ENCODE measurements at regions not wholly inside any gene's neighbourhood (a gene's known extent, or its start where the extent isn't known, plus 50 kb on each side); places are given as distances from the start of the nearest gene placed in this dataset.
"Not testable (repeated sequence)": the region's sequence is repeated elsewhere in the genome, so short reads cannot be mapped to it uniquely, and the experiment has no call there.

DNA sequence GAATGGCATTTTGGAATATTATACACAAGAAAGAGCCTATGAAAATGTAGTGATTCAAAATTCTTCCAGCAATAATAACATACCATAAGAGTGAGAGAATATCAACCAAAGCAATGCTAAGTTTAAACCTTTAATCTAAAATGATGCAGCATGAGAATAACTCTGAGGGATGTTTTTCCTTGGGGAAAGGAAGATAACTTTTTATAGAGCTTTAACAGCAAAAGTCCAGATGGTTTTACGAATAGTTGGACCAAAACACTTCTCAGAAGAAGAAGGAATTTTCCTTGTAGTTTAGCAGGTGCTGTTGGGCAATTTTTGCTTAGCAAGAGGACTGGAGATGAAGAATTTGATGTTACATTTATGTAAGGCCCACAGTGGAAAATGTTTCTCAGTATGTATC, 1503.2 kb downstream of the HACE1 start:
- Histone ChIP-seq H3K4me3 (ENCODE audit: insufficient read length, low read depth) (no peak overlapping the region), H3K4me1 (ENCODE audit: insufficient read depth, insufficient read length) (no peaks in the 10 kb centered on the region), H3K9ac (ENCODE audit: insufficient read length, low read depth) (no peak overlapping the region), H3K36me3 (ENCODE audit: insufficient read depth, insufficient read length, low read length) (no peaks in the 10 kb centered on the region), H3K9me3 (ENCODE audit: insufficient read depth, low read length) (no peaks in the 10 kb centered on the region), H3K27me3 (ENCODE audit: insufficient read depth, insufficient read length) (no peaks in the 10 kb centered on the region)
- no peak for TF ChIP-seq YY1 (IDR thresholded peaks at IDR 0.05; ENCODE audit: insufficient read depth, insufficient read length)
- TF ChIP-seq SUZ12 (IDR thresholded peaks at IDR 0.05; ENCODE audit: extremely low read depth, insufficient read depth, insufficient read length), result no peak
- no peak for TF ChIP-seq ZNF274 (IDR thresholded peaks at IDR 0.05; ENCODE audit: low read depth, low read length)
- DNase-seq (ENCODE audit: low read depth, low spot score), result no peak

DNA sequence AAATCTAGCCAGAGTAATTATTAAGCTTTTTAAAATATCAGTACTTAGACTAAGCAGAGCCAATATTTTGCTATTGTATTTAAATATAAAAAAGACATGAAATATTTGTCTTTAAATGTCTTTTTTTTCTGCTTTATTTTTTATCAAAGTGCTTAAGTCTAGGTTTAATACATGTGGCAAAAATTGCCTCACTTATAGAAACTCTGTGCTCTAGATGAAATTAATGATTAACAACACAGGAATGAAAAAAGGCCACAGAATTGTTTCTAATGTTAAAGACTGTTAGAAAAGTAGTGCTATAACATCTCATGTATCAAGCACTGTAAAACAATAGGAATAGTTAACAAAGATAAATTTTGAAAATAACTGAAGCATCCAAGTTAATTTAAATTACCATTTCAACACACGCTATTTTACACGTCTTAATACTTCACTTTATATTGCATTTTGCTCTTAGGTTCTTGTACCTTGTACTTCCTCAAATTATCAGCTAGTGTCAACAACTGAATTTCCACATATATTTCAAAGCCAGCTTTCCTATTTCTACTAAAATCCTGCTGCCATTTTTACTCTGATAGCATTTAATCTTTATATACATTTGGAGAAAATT, 1515.1 kb downstream of the HACE1 start:
- no peak for TF ChIP-seq YY1 (IDR thresholded peaks at IDR 0.05; ENCODE audit: insufficient read depth, insufficient read length)
- no peak for TF ChIP-seq SUZ12 (IDR thresholded peaks at IDR 0.05; ENCODE audit: extremely low read depth, insufficient read depth, insufficient read length)
- no peak for TF ChIP-seq ZNF274 (IDR thresholded peaks at IDR 0.05; ENCODE audit: low read depth, low read length)
- Histone ChIP-seq H3K36me3 (ENCODE audit: insufficient read depth, insufficient read length, low read length) (no peaks in the 10 kb centered on the region), H3K9ac (ENCODE audit: insufficient read length, low read depth) (no peak overlapping the region), H3K27me3 (ENCODE audit: insufficient read depth, insufficient read length) (no peaks in the 10 kb centered on the region), H3K4me3 (ENCODE audit: insufficient read length, low read depth) (no peak overlapping the region), H3K9me3 (ENCODE audit: insufficient read depth, low read length) (no peaks in the 10 kb centered on the region), H3K4me1 (ENCODE audit: insufficient read depth, insufficient read length) (no peaks in the 10 kb centered on the region)
- DNase-seq (ENCODE audit: low read depth, low spot score), result no peak

DNA sequence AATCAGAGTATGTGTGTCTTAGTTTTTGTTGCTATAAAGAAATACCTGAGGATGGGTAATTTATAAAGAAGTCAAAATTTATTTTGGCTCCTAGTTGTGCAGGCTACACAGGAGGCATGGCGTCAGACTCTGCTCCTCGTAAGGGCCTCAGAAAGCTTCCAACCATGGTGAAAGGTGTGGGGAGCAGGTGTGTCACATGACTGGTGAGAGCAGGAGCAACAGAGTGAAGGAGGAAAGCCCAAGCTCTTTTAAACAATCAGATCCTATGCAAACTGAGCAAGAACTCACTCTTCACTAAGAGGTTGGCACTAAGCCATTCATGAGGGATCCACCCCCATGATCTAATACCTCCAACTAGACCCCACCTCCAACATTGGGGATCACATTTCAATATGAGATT, 1524.3 kb downstream of the HACE1 start:
- TF ChIP-seq SUZ12 (IDR thresholded peaks at IDR 0.05; ENCODE audit: extremely low read depth, insufficient read depth, insufficient read length), result no peak
- TF ChIP-seq YY1 (IDR thresholded peaks at IDR 0.05; ENCODE audit: insufficient read depth, insufficient read length), result no peak
- no peak for TF ChIP-seq ZNF274 (IDR thresholded peaks at IDR 0.05; ENCODE audit: low read depth, low read length)
- Histone ChIP-seq H3K4me1 (ENCODE audit: insufficient read depth, insufficient read length) (no peaks in the 10 kb centered on the region), H3K36me3 (ENCODE audit: insufficient read depth, insufficient read length, low read length) (no peaks in the 10 kb centered on the region), H3K27me3 (ENCODE audit: insufficient read depth, insufficient read length) (no peaks in the 10 kb centered on the region), H3K9ac (ENCODE audit: insufficient read length, low read depth) (no peak overlapping the region), H3K9me3 (ENCODE audit: insufficient read depth, low read length) (no peaks in the 10 kb centered on the region), H3K4me3 (ENCODE audit: insufficient read length, low read depth) (no peak overlapping the region)
- no peak for DNase-seq (ENCODE audit: low read depth, low spot score)

DNA sequence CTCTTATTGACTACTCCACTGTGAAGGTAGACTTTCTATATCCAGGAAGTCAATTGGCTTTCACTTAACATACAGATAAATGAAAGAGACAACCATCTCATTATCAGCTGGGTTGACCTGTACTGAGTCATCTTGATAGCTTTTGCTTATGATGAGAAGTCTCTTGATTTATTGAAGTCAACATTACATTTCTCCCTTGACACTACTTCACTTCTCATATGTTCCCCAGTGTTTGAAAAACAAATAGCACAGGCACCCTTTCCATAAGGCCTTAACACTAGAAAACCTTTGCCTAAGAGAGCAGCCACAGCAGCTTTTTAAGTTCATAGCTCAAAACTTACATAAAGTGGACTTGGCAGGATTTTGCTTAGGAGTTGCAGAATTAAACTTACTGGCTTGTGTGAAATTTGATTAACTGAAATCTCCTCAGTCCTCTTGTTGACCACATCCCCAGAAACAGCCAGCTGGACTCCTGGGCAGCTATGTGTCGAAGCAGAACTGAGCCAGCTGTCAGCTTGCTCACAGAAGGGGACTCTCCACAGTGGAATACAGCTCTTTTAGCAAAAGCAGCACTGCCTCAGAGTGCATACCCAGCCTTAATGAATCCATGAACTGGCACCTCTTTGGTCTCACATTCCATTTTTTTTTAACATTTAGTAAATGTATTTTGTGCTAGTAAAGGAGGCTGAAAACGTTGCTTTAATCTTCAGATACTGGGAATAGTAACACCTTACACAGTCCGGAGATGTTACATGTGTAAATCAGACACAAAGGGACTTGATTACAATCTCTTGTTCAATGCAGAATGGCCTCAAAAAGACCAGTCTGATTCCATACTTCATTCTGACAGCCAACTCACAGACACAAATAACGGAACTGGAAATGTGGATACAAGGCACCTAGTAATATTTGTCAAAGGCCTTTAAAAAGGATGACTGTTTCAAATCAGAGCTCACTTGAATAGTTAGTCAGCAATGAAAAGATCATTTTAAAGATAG, 1532.7 kb downstream of the HACE1 start:
- no peaks in the 10 kb centered on the region for H3K36me3 ChIP-seq (ENCODE audit: insufficient read depth, insufficient read length, low read length)
- H3K9ac ChIP-seq (ENCODE audit: insufficient read length, low read depth), result no peak overlapping the region
- no peak overlapping the region for H3K4me3 ChIP-seq (ENCODE audit: insufficient read length, low read depth)
- H3K4me1 ChIP-seq (ENCODE audit: insufficient read depth, insufficient read length), result no peaks in the 10 kb centered on the region
- TF ChIP-seq ZNF274 (IDR thresholded peaks at IDR 0.05; ENCODE audit: low read depth, low read length) (no peak), SUZ12 (IDR thresholded peaks at IDR 0.05; ENCODE audit: extremely low read depth, insufficient read depth, insufficient read length) (no peak)
- H3K27me3 ChIP-seq (ENCODE audit: insufficient read depth, insufficient read length), result no peaks in the 10 kb centered on the region
- no peaks in the 10 kb centered on the region for H3K9me3 ChIP-seq (ENCODE audit: insufficient read depth, low read length)
- DNase-seq (ENCODE audit: low read depth, low spot score), result no peak

DNA sequence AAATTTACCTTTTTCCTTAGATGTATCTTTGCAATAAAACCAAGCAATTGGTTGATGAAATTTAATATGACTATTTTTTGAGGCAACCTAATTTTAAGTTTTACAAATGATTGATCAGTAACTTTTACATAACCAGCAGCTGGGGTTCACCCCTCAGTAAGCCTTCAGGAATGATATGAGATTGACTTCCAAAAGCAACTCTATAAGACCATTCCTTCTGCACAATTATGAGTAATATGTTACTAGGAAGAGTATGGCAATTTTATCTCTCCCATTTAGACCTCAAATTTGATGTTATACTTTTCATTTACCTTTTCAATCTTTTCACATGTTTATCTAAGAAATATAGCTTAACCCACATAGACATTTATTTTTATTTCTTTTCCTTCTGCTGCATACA, 1546.3 kb downstream of the HACE1 start:
- TF ChIP-seq YY1 (IDR thresholded peaks at IDR 0.05; ENCODE audit: insufficient read depth, insufficient read length), result no peak
- TF ChIP-seq SUZ12 (IDR thresholded peaks at IDR 0.05; ENCODE audit: extremely low read depth, insufficient read depth, insufficient read length), result no peak
- no peak for TF ChIP-seq ZNF274 (IDR thresholded peaks at IDR 0.05; ENCODE audit: low read depth, low read length)
- no peak for DNase-seq (ENCODE audit: low read depth, low spot score)
- Histone ChIP-seq H3K36me3 (ENCODE audit: insufficient read depth, insufficient read length, low read length) (no peaks in the 10 kb centered on the region), H3K4me1 (ENCODE audit: insufficient read depth, insufficient read length) (no peaks in the 10 kb centered on the region), H3K27me3 (ENCODE audit: insufficient read depth, insufficient read length) (no peaks in the 10 kb centered on the region), H3K4me3 (ENCODE audit: insufficient read length, low read depth) (no peak overlapping the region), H3K9ac (ENCODE audit: insufficient read length, low read depth) (no peak overlapping the region), H3K9me3 (ENCODE audit: insufficient read depth, low read length) (peaks cover 11% of the 10 kb centered on the region; the same call in 1 of the 2 replicates)

DNA sequence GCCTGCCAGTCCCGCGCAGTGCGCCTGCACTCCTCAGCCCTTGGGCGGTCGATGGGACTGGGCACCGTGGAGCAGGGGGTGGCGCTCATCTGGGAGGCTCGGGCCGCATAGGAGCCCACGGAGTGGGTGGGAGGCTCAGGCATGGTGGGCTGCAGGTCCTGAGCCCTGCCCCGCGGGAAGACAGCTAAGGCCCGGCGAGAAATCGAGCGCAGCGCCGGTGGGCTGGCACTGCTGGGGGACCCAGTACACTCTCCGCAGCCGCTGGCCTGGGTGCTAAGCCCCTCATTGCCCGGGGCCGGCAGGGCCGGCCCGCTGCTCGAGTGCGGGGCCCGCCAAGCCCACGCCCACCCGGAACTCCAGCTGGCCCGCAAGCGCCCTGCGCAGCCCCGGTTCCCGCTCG, 1565.3 kb downstream of the HACE1 start:
- H3K36me3 ChIP-seq (ENCODE audit: insufficient read depth, insufficient read length, low read length); H3K4me3 ChIP-seq (ENCODE audit: insufficient read length, low read depth); DNase-seq (ENCODE audit: low read depth, low spot score); H3K9ac ChIP-seq (ENCODE audit: insufficient read length, low read depth); H3K27me3 ChIP-seq (ENCODE audit: insufficient read depth, insufficient read length); H3K9me3 ChIP-seq (ENCODE audit: insufficient read depth, low read length); H3K4me1 ChIP-seq (ENCODE audit: insufficient read depth, insufficient read length): not testable (repeated sequence)

DNA sequence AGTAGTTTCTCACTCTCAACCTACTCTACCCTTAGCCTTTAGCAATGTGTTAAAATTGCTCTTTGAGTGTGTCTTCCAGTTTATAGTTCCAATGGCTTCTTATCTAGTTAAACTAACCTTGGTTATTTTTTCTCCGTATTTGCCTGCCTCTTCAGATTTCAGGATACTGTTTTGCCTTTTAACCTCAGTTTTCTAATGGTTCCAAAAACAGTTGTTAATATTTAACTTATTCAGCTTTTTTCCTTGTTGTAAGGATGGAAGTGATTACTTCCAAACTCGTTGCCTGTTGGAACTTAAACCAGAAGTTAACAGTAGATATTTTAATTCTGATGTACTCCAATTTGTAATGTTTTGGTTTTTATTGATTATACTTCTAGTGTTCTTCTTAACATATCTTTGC, 1574.9 kb downstream of the HACE1 start:
- Histone ChIP-seq H3K9ac (ENCODE audit: insufficient read length, low read depth) (no peak overlapping the region), H3K9me3 (ENCODE audit: insufficient read depth, low read length) (peaks cover 15% of the 10 kb centered on the region), H3K27me3 (ENCODE audit: insufficient read depth, insufficient read length) (no peaks in the 10 kb centered on the region), H3K4me3 (ENCODE audit: insufficient read length, low read depth) (no peak overlapping the region), H3K4me1 (ENCODE audit: insufficient read depth, insufficient read length) (no peaks in the 10 kb centered on the region), H3K36me3 (ENCODE audit: insufficient read depth, insufficient read length, low read length) (no peaks in the 10 kb centered on the region)
- no peak for DNase-seq (ENCODE audit: low read depth, low spot score)
- TF ChIP-seq ZNF274 (IDR thresholded peaks at IDR 0.05; ENCODE audit: low read depth, low read length) (no peak), YY1 (IDR thresholded peaks at IDR 0.05; ENCODE audit: insufficient read depth, insufficient read length) (no peak), SUZ12 (IDR thresholded peaks at IDR 0.05; ENCODE audit: extremely low read depth, insufficient read depth, insufficient read length) (no peak)
